CD4-positive, alpha-beta memory T cell (primary cell): ENCODE measurements at regions not wholly inside any gene's neighbourhood (a gene's known extent, or its start where the extent isn't known, plus 50 kb on each side); places are given as distances from the start of the nearest gene placed in this dataset.

Experiments
- CTCF ChIA-PET: fragments of 350-600 bp; sonication (Branson Sonifier 250); formaldehyde crosslinking; loops from one replicate; lab custom pipeline; 2021; ENCODE audit warnings: inconsistent platforms; ENCODE audit not compliant: partially characterized antibody; lab: Charles Lee
- POLR2A ChIA-PET: fragments of 350-600 bp; sonication (Branson Sonifier 250); formaldehyde crosslinking; loops from one replicate; lab custom pipeline; 2021; ENCODE audit not compliant: partially characterized antibody; lab: Charles Lee
- DNase-seq, 5 donors: peaks; one replicate each; pipeline versions ENCODE4 v3.0.0 to v3.0.0-alpha.2; 2020 to 2022; ENCODE audit warnings: mixed read lengths in 1 of 5
- H3K27ac ChIP-seq: one replicate; pipeline ENCODE4 v1.7.0; 2013; ENCODE audit warnings: low read depth, low read length
- H3K27me3 ChIP-seq: 2 replicates; pipeline ENCODE4 v1.7.0; 2013; ENCODE audit warnings: mild to moderate bottlenecking, low read length, moderate library complexity; ENCODE audit not compliant: insufficient read depth
- H3K36me3 ChIP-seq: 2 replicates; pipeline ENCODE4 v1.7.0; 2013; ENCODE audit warnings: mild to moderate bottlenecking, low read length, moderate library complexity; ENCODE audit not compliant: insufficient read depth
- H3K4me1 ChIP-seq: 2 replicates; pipeline ENCODE4 v1.7.0; 2013; ENCODE audit warnings: mild to moderate bottlenecking, low read length, moderate library complexity; ENCODE audit not compliant: insufficient read depth
- H3K4me3 ChIP-seq, 2 donors: one replicate each; pipeline ENCODE4 v1.7.0; 2013; ENCODE audit warnings: low read length in 2 of 2, mild to moderate bottlenecking in 1 of 2
- H3K9me3 ChIP-seq, 2 donors: one replicate each; pipeline ENCODE4 v1.7.0; 2013; ENCODE audit warnings: low read length in 2 of 2, control low read depth in 1 of 2; ENCODE audit not compliant: control insufficient read depth in 1 of 2
- H3K27ac Mint-ChIP-seq, 7 donors: one replicate each; pipeline ENCODE4 v1.8.0; 2020 to 2021; ENCODE audit warnings: mixed read lengths in 7 of 7, mild to moderate bottlenecking in 6 of 7, inconsistent platforms in 3 of 7, moderate library complexity in 3 of 7
- H3K27me3 Mint-ChIP-seq, 2 donors: one replicate each; pipeline ENCODE4 v1.8.0; 2020 to 2021; ENCODE audit warnings: mixed read lengths in 2 of 2
- H3K36me3 Mint-ChIP-seq, 2 donors: one replicate each; pipeline ENCODE4 v1.8.0; 2020 to 2021; ENCODE audit warnings: mixed read lengths in 2 of 2, inconsistent platforms in 1 of 2, mild to moderate bottlenecking in 1 of 2
- H3K4me1 Mint-ChIP-seq, 4 donors: one replicate each; pipeline ENCODE4 v1.8.0; 2020 to 2021; ENCODE audit warnings: mixed read lengths in 4 of 4, mild to moderate bottlenecking in 1 of 4
- H3K4me3 Mint-ChIP-seq, 8 donors: one replicate each; pipeline ENCODE4 v1.8.0; 2020 to 2021; ENCODE audit warnings: mixed read lengths in 8 of 8, mild to moderate bottlenecking in 7 of 8, moderate library complexity in 6 of 8, inconsistent platforms in 3 of 8
- H3K9me3 Mint-ChIP-seq, 8 donors: one replicate each; pipeline ENCODE4 v1.8.0; 2020 to 2021; ENCODE audit warnings: mixed read lengths in 8 of 8, mild to moderate bottlenecking in 5 of 8, inconsistent platforms in 3 of 8, moderate library complexity in 1 of 8
- intact Hi-C: fragments of 100-400 bp; cut with micrococcal nuclease; formaldehyde crosslinking; loops from one replicate; pipeline ENCODE4 v1.15.1; 2023

DNA sequence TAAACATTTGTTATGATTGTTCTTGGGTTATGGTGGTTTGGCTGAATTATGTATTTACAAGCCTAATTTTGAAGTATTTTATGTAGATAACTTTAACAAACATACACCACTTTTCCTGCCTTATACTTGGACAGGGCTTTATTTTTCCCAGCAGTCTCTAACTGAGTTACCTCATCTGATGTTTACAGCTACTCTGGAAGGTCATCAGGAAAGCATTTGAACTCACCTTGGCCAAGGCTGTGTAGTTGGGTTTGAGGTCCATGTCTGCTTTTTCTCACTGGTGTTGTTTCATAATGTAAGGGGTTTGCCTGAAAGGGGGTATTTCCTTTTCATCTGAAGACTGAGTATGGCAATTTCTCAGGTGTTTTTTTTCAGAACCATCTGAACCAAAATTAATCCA is 193.5 kb downstream of the RWDD3 start:
- Mint-ChIP-seq H3K4me3 (no peak overlapping the region), H3K4me1 (no peaks in the 10 kb centered on the region), H3K36me3 (no peaks in the 10 kb centered on the region), H3K27ac (no peak overlapping the region), H3K9me3 (peaks cover 0 to 9% (median 2%) of the 10 kb centered on the region in 8 donors), H3K27me3 (no peaks in the 10 kb centered on the region)
- CTCF ChIA-PET = no interaction called here
- POLR2A ChIA-PET = no interaction called here
- intact Hi-C loops = no loop called here
- H3K27ac ChIP-seq = no peak overlapping the region
- no peak for DNase-seq
- H3K36me3 ChIP-seq = no peaks in the 10 kb centered on the region
- no peak overlapping the region for H3K4me3 ChIP-seq
- no peaks in the 10 kb centered on the region for H3K27me3 ChIP-seq
- no peaks in the 10 kb centered on the region for H3K4me1 ChIP-seq
- H3K9me3 ChIP-seq = peaks cover 0 to 5% of the 10 kb centered on the region in 2 donors

- H3K9me3 ChIP-seq = no peaks in the 10 kb centered on the region
- Mint-ChIP-seq H3K4me1 (no peaks in the 10 kb centered on the region), H3K27me3 (no peaks in the 10 kb centered on the region), H3K36me3 (no peaks in the 10 kb centered on the region), H3K9me3 (peaks cover 0 to 6% (median 2%) of the 10 kb centered on the region in 8 donors), H3K4me3 (no peak overlapping the region), H3K27ac (no peak overlapping the region)
- no peak for DNase-seq
- H3K36me3 ChIP-seq = no peaks in the 10 kb centered on the region
- ChIA-PET CTCF (no interaction called here), POLR2A (no interaction called here)
- no peak overlapping the region for H3K4me3 ChIP-seq
- H3K27ac ChIP-seq = no peak overlapping the region
- no peaks in the 10 kb centered on the region for H3K4me1 ChIP-seq
- intact Hi-C loops = no loop called here
- no peaks in the 10 kb centered on the region for H3K27me3 ChIP-seq
These were observed 197.2 kb downstream of the RWDD3 start for GRCh38 chr1:95431235-95431634.

DNA sequence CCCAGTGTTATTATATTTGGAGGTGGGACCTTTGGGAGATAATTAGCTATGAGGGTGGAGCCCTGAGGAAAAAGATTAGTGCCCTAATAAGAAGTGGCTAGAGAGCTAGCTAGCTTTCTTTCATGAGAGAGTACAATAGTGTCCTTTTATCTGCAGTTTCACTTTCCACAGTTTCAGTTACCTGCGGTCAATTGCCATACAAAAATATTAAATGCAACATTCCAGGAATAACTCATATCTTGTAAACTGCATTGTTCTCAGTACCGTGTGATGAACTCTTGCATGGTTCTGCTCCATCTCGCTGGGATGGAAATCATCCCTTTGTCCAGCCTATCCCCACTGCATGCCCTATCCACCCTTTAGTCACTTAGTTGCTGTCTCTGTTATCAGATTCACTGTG is 201.6 kb downstream of the RWDD3 start:
- Mint-ChIP-seq H3K27ac (no peak overlapping the region), H3K9me3 (peaks cover 0 to 6% (median 1%) of the 10 kb centered on the region in 8 donors), H3K36me3 (no peaks in the 10 kb centered on the region), H3K27me3 (no peaks in the 10 kb centered on the region), H3K4me3 (no peak overlapping the region), H3K4me1 (no peaks in the 10 kb centered on the region)
- no peak for DNase-seq
- H3K4me3 ChIP-seq = no peak overlapping the region
- H3K27ac ChIP-seq = no peak overlapping the region
- H3K27me3 ChIP-seq = no peaks in the 10 kb centered on the region
- CTCF ChIA-PET = no interaction called here
- no peaks in the 10 kb centered on the region for H3K36me3 ChIP-seq
- no peaks in the 10 kb centered on the region for H3K9me3 ChIP-seq
- no peaks in the 10 kb centered on the region for H3K4me1 ChIP-seq
- POLR2A ChIA-PET = no interaction called here
- intact Hi-C loops = no loop called here

DNA sequence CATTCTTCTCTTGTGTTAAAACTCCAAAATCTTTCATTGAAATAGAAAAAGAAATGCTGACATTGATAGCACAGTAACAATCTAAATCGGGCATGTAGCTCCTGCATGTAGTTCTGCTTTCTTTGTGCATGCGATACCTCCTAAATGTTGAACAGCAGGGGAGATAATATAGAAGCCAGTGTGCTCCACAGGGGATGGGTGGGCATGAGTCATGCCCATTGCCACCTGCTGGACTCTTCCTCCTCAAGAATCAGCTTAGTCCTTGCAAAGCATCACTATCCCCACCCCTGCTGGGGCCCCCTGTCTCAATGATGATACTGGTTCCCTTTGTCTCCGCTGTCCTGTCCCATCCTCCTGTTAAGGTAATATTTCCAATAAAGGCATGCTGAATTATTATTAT is 203.0 kb downstream of the RWDD3 start:
- Mint-ChIP-seq H3K27me3 (peaks cover 0 to 2% of the 10 kb centered on the region in 2 donors), H3K36me3 (no peaks in the 10 kb centered on the region), H3K9me3 (peaks cover 0 to 6% (median 0%) of the 10 kb centered on the region in 8 donors), H3K27ac (no peak overlapping the region), H3K4me1 (no peaks in the 10 kb centered on the region), H3K4me3 (no peak overlapping the region)
- no peaks in the 10 kb centered on the region for H3K4me1 ChIP-seq
- DNase-seq = no peak
- H3K4me3 ChIP-seq = no peak overlapping the region
- no peaks in the 10 kb centered on the region for H3K27me3 ChIP-seq
- H3K9me3 ChIP-seq = no peaks in the 10 kb centered on the region
- ChIA-PET CTCF (no interaction called here), POLR2A (no interaction called here)
- H3K36me3 ChIP-seq = no peaks in the 10 kb centered on the region
- no peak overlapping the region for H3K27ac ChIP-seq
- intact Hi-C loops = no loop called here

DNA sequence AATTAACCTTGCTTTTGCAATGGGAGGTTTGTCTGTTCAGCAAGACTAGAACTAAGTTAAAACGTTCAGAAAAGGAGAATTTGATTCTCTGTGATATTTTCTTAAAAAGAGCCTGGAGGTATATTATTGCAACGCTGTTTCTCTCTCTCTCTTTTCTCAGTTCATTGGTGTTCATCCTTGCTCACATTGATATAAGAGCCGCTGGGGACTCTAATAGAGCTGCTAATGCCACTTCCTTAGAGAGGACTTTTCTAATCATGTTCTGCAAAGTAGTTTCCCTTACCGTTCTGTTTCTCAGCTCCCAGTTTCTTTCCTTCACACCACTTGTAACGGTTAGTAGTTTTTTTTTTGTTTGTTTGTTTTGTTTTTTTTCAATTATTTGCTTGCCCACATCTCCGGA is 203.8 kb downstream of the RWDD3 start:
- no peak for DNase-seq
- ChIA-PET POLR2A (no interaction called here), CTCF (no interaction called here)
- no peak overlapping the region for H3K4me3 ChIP-seq
- Mint-ChIP-seq H3K27me3 (peaks cover 0 to 2% of the 10 kb centered on the region in 2 donors), H3K4me1 (no peaks in the 10 kb centered on the region), H3K27ac (no peak overlapping the region), H3K36me3 (no peaks in the 10 kb centered on the region), H3K9me3 (peaks cover 0 to 6% (median 0%) of the 10 kb centered on the region in 8 donors), H3K4me3 (no peak overlapping the region)
- no peaks in the 10 kb centered on the region for H3K36me3 ChIP-seq
- H3K4me1 ChIP-seq = no peaks in the 10 kb centered on the region
- H3K27ac ChIP-seq = no peak overlapping the region
- H3K27me3 ChIP-seq = no peaks in the 10 kb centered on the region
- intact Hi-C loops = no loop called here
- no peaks in the 10 kb centered on the region for H3K9me3 ChIP-seq

DNA sequence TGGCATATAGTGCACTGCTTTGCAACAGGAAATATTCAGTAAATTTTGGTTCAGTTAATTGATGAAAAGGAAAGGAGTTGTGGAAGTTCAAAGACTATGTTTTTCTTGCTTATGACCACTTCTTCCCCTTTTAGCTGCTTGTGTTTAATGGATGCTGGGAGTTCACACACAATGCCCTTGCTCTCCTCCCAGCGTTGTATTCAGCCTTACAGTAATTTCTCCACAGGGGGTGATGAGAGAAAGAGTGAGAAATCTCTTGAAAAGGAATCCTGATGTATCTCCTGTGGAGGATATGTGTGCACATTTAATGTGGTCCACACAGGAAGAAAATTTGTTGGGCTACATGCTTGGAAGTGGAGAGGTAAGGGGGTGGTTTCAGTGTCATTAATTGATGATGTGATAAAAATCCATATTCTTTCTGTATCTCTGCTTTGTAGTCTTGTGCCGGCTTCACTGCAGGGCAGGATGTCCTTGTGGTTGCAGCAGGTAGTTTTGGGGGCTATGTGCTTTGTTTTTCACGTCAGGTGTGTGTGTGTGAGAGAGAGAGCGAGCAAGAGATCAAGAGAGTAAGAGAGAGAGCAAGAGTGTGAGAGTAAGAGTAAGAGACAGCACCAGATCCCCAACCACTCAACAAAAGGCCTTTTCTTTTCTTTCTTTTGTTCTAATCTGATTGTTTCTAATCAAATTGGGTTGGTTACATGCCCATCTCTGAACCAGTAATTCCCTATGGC is 204.4 kb downstream of the RWDD3 start:
- intact Hi-C loops = no loop called here
- no peaks in the 10 kb centered on the region for H3K27me3 ChIP-seq
- no peaks in the 10 kb centered on the region for H3K36me3 Mint-ChIP-seq
- peaks cover 0 to 6% (median 0%) of the 10 kb centered on the region in 8 donors for H3K9me3 Mint-ChIP-seq
- no peaks in the 10 kb centered on the region for H3K9me3 ChIP-seq
- H3K4me1 ChIP-seq = no peaks in the 10 kb centered on the region
- no peak overlapping the region for H3K4me3 Mint-ChIP-seq
- no peaks in the 10 kb centered on the region for H3K4me1 Mint-ChIP-seq
- H3K27me3 Mint-ChIP-seq = peaks cover 0 to 2% of the 10 kb centered on the region in 2 donors
- H3K4me3 ChIP-seq = no peak overlapping the region
- H3K27ac Mint-ChIP-seq = no peak overlapping the region
- ChIA-PET CTCF (no interaction called here), POLR2A (no interaction called here)
- no peak for DNase-seq
- H3K27ac ChIP-seq = no peak overlapping the region
- H3K36me3 ChIP-seq = no peaks in the 10 kb centered on the region

DNA sequence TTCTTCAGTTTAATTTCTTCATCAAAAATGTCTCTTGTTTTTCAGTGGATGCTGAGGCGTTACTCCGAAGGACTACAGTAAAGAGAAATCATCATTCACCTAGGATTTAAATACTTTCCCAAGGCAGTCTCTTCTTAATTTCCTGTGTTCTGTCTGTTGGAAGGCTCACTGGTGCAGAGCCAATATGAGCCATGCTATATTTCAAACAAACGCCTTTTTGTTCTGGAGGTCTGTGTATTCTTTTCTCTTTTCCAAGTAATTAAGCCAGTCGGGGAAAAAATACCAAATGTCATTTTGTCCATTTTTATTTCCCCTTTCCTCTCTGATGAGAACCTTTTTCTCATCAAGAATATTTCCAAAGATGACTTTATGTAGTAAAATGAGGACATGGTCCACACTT is 206.5 kb downstream of the RWDD3 start:
- Mint-ChIP-seq H3K27me3 (peaks cover 0 to 2% of the 10 kb centered on the region in 2 donors), H3K36me3 (no peaks in the 10 kb centered on the region), H3K4me3 (no peak overlapping the region), H3K9me3 (peaks cover 0 to 3% (median 0%) of the 10 kb centered on the region in 8 donors), H3K4me1 (no peaks in the 10 kb centered on the region), H3K27ac (no peak overlapping the region)
- no peaks in the 10 kb centered on the region for H3K4me1 ChIP-seq
- POLR2A ChIA-PET = interaction anchor here (0.6 kb wide), 1 partner anchor 38 kb away, joined by 3 read pairs; no protein-coding TSS in a partner anchor
- CTCF ChIA-PET = no interaction called here
- no peak overlapping the region for H3K4me3 ChIP-seq
- DNase-seq = no peak
- H3K27ac ChIP-seq = no peak overlapping the region
- intact Hi-C loops = no loop called here
- H3K27me3 ChIP-seq = no peaks in the 10 kb centered on the region
- no peaks in the 10 kb centered on the region for H3K9me3 ChIP-seq
- no peaks in the 10 kb centered on the region for H3K36me3 ChIP-seq
